ENCODE measurements at regions not wholly inside any gene's neighbourhood (a gene's known extent, or its start where the extent isn't known, plus 50 kb on each side); places are given as distances from the start of the nearest gene placed in this dataset.

GRCh38 chr11:111077530-111078322, 167.8 kb upstream of the POU2AF2 start:
- no CpG with 5 or more reads among the region's 3 CpGs for WGBS (ENCODE audit: extremely low coverage, insufficient read length, low lambda C conversion rate)
- Histone ChIP-seq H2AFZ (ENCODE audit: low read length) (no peak overlapping the region), H3K18ac (ENCODE audit: insufficient read length, low read depth, low read length) (no peak overlapping the region), H2BK12ac (ENCODE audit: insufficient read length, low read depth, low read length) (no peak overlapping the region), H3K79me2 (ENCODE audit: insufficient read depth, low read length) (no peaks in the 10 kb centered on the region), H3T11ph (ENCODE audit: low read length) (no peak overlapping the region), H2BK5ac (ENCODE audit: insufficient read length, low read length) (no peak overlapping the region), H3K56ac (ENCODE audit: insufficient read length, low read depth, low read length) (no peak overlapping the region), H3K23ac (ENCODE audit: insufficient read length, low read depth, low read length) (no peak overlapping the region), H3K9ac (ENCODE audit: extremely low read depth, insufficient read length, low read length) (no peak overlapping the region), H3K14ac (ENCODE audit: insufficient read depth, low read length) (no peak overlapping the region), H3K79me1 (ENCODE audit: insufficient read depth, low read depth, low read length, poor library complexity, severe bottlenecking) (no peaks in the 10 kb centered on the region), H3K23me2 (ENCODE audit: insufficient read length, low read depth, low read length, poor library complexity, severe bottlenecking) (no peaks in the 10 kb centered on the region), H2BK20ac (ENCODE audit: low read depth, low read length, poor library complexity, severe bottlenecking) (no peak overlapping the region), H2BK15ac (ENCODE audit: low read depth, low read length) (no peak overlapping the region), H4K5ac (ENCODE audit: insufficient read length, low read depth, low read length) (no peak overlapping the region), H4K8ac (replicated peaks; ENCODE audit: insufficient read length, low read depth, low read length) (no peak overlapping the region), H3K4me1 (ENCODE audit: insufficient read depth, low read length) (no peaks in the 10 kb centered on the region), H3K4me2 (ENCODE audit: insufficient read depth, insufficient read length, low read length) (no peak overlapping the region), H3K27ac (ENCODE audit: insufficient read length, low read depth, low read length) (no peak overlapping the region), H4K91ac (ENCODE audit: insufficient read length, low read depth, low read length) (no peak overlapping the region), H2AK5ac (ENCODE audit: insufficient read length, low read length) (no peak overlapping the region), H3K9me3 (ENCODE audit: control insufficient read depth, low read depth, low read length) (no peaks in the 10 kb centered on the region), H4K20me1 (ENCODE audit: control insufficient read depth, insufficient read depth, insufficient read length) (no peaks in the 10 kb centered on the region), H3K27me3 (ENCODE audit: insufficient read depth, low read length) (no peaks in the 10 kb centered on the region), H2BK120ac (ENCODE audit: low read depth, low read length, poor library complexity, severe bottlenecking) (no peak overlapping the region), H3K4ac (ENCODE audit: low read depth, low read length) (no peak overlapping the region)
- no peak for DNase-seq
- Mint-ChIP-seq H3K4me3 (no peak overlapping the region), H3K9me3 (no peaks in the 10 kb centered on the region), H3K27me3 (ENCODE audit: low read depth) (no peaks in the 10 kb centered on the region), H3K27ac (no peak overlapping the region), H3K36me3 (ENCODE audit: insufficient read depth in 1 of 3, low read depth in 3 of 3) (no peaks in the 10 kb centered on the region), H3K4me1 (peaks cover 0 to 6% of the 10 kb centered on the region in 2 experiments; a peak in 2 of 4 replicates)
- TF ChIP-seq CTCF (conservative IDR thresholded peaks at IDR 0.05): no peak
